Lung (tissue), 11 donors: ENCODE measurements at regions not wholly inside any gene's neighbourhood (a gene's known extent, or its start where the extent isn't known, plus 50 kb on each side); places are given as distances from the start of the nearest gene placed in this dataset.

ENCODE experiments used
- ATAC-seq: fragments of 200-7000 bp; cut with Tn5 transposase; one replicate; pipeline ENCODE4 v1.9.1; 2020; ENCODE audit warnings: moderate number of reproducible peaks; ENCODE audit not compliant: insufficient read depth, low FRiP score
- DNase-seq, 3 donors: peaks; one replicate each; pipeline ENCODE4 v3.0.0-alpha.2; 2013 to 2017
- H3K27ac ChIP-seq, 2 donors: one replicate each; pipeline ENCODE4 v1.5.1; 2013; ENCODE audit warnings: mild to moderate bottlenecking in 2 of 2, moderate library complexity in 2 of 2, control low read depth in 1 of 2, inconsistent platforms in 1 of 2, low read depth in 1 of 2, low read length in 1 of 2
- H3K27me3 ChIP-seq, 3 donors: one replicate each; pipeline ENCODE4 v1.5.1; 2013; ENCODE audit warnings: low read length in 2 of 3; ENCODE audit not compliant: control insufficient read depth in 3 of 3, insufficient read depth in 3 of 3
- H3K36me3 ChIP-seq, 4 donors: one replicate each; pipeline ENCODE4 v1.5.1; 2013; ENCODE audit warnings: low read length in 4 of 4, mild to moderate bottlenecking in 1 of 4, moderate library complexity in 1 of 4; ENCODE audit not compliant: control insufficient read depth in 4 of 4, insufficient read depth in 4 of 4
- H3K4me1 ChIP-seq, 5 donors: one replicate each; pipeline ENCODE4 v1.5.1; 2013; ENCODE audit warnings: low read length in 5 of 5, mild to moderate bottlenecking in 2 of 5, moderate library complexity in 1 of 5; ENCODE audit not compliant: control insufficient read depth in 5 of 5, insufficient read depth in 5 of 5
- H3K4me3 ChIP-seq: one replicate; pipeline ENCODE4 v1.5.1; 2013; ENCODE audit warnings: mild to moderate bottlenecking, control low read depth, moderate library complexity
- H3K9ac ChIP-seq, 2 donors: one replicate each; pipeline ENCODE4 v1.5.1; 2013; ENCODE audit warnings: low read length in 2 of 2, control low read depth in 1 of 2; ENCODE audit not compliant: insufficient read depth in 1 of 2
- H3K9me3 ChIP-seq, 4 donors: one replicate each; pipeline ENCODE4 v1.5.1; 2013; ENCODE audit warnings: low read length in 3 of 4, mild to moderate bottlenecking in 1 of 4, moderate library complexity in 1 of 4; ENCODE audit not compliant: control insufficient read depth in 4 of 4, insufficient read depth in 3 of 4
- CTCF ChIP-seq: IDR thresholded peaks from 2 replicates; pipeline ENCODE4 v1.5.1; 2012; ENCODE audit warnings: mild to moderate bottlenecking; ENCODE audit errors: control extremely low read depth, extremely low read depth
- WGBS, 2 donors: extraction: QIAGEN DNeasy Blood & Tissue Kit; methylation state at CpG; one replicate each; pipeline ENCODE4 v1.1.7; 2013; 5-methylcytosine and 5-hydroxymethylcytosine counted together
- donor health status: control.
- donor health status: control.
- donor health status: Bipolar disorder and iron deficiency.
- donor health status: healthy.
- donor health status: DM: yes; HTN: yes; CAD: no.

- TF ChIP-seq CTCF: no peak
- DNase-seq (no peak), ATAC-seq (no peak)
- H3K27me3 ChIP-seq: no peaks in the 10 kb centered on the region
- H3K9me3 ChIP-seq: peaks cover 0 to 2% (median 0%) of the 10 kb centered on the region in 4 donors
- H3K36me3 ChIP-seq: no peaks in the 10 kb centered on the region
- H3K27ac ChIP-seq: no peak overlapping the region
- H3K4me3 ChIP-seq: no peak overlapping the region
- 73 to 80% methylated on average over 5 of the region's 5 CpGs for WGBS, 2 donors
- H3K4me1 ChIP-seq: no peaks in the 10 kb centered on the region
- no peak overlapping the region for H3K9ac ChIP-seq
Observed at GRCh38 chr18:1467461-1467964, 562.8 kb downstream of the ADCYAP1 start.

GRCh38 chr18:1468550-1468949, 563.9 kb downstream of the ADCYAP1 start:
- no peak for ATAC-seq
- TF ChIP-seq CTCF: no peak
- DNase-seq: no peak
- H3K9ac ChIP-seq: no peak overlapping the region
- WGBS, 2 donors: 79 to 88% methylated on average over 2 of the region's 2 CpGs
- no peak overlapping the region for H3K27ac ChIP-seq
- no peaks in the 10 kb centered on the region for H3K36me3 ChIP-seq
- H3K4me3 ChIP-seq: no peak overlapping the region
- no peaks in the 10 kb centered on the region for H3K4me1 ChIP-seq
- H3K9me3 ChIP-seq: peaks cover 0 to 2% (median 0%) of the 10 kb centered on the region in 4 donors
- H3K27me3 ChIP-seq: no peaks in the 10 kb centered on the region

- H3K27me3 ChIP-seq: no peaks in the 10 kb centered on the region
- ATAC-seq: no peak
- DNase-seq: no peak
- no peak overlapping the region for H3K27ac ChIP-seq
- no peaks in the 10 kb centered on the region for H3K36me3 ChIP-seq
- H3K9ac ChIP-seq: no peak overlapping the region
- TF ChIP-seq CTCF: no peak
- no peaks in the 10 kb centered on the region for H3K4me1 ChIP-seq
- no peak overlapping the region for H3K4me3 ChIP-seq
- H3K9me3 ChIP-seq: peaks cover 0 to 4% (median 0%) of the 10 kb centered on the region in 4 donors
- WGBS, 2 donors: 90 to 92% methylated on average over 7 of the region's 7 CpGs
Observed at GRCh38 chr18:1475867-1476266, 571.2 kb downstream of the ADCYAP1 start.

GRCh38 chr18:1480309-1480708, 575.6 kb downstream of the ADCYAP1 start:
- H3K9ac ChIP-seq: no peak overlapping the region
- no peaks in the 10 kb centered on the region for H3K4me1 ChIP-seq
- TF ChIP-seq CTCF: no peak
- H3K4me3 ChIP-seq: no peak overlapping the region
- WGBS, 2 donors: 40 to 59% methylated on average over 2 of the region's 2 CpGs
- H3K27ac ChIP-seq: no peak overlapping the region
- H3K9me3 ChIP-seq: peaks cover 0 to 2% (median 0%) of the 10 kb centered on the region in 4 donors
- no peaks in the 10 kb centered on the region for H3K27me3 ChIP-seq
- ATAC-seq (no peak), DNase-seq (no peak)
- no peaks in the 10 kb centered on the region for H3K36me3 ChIP-seq
